Body of pancreas (tissue), 4 donors: ENCODE measurements at regions not wholly inside any gene's neighbourhood (a gene's known extent, or its start where the extent isn't known, plus 50 kb on each side); places are given as distances from the start of the nearest gene placed in this dataset.

Source experiments
- CTCF ChIP-seq, 7 experiments: fragments of 450-650 bp in 4 of 7; fragments of 200-600 bp in 3 of 7; sonication (generic) in 3 of 7; IDR thresholded peaks; one replicate each; pipeline ENCODE4 v1.5.1; 2016 to 2019; ENCODE audit warnings: antibody characterized with exemption in 7 of 7
- POLR2A ChIP-seq, 3 donors: fragments of 450-650 bp; IDR thresholded peaks; one replicate each; pipeline ENCODE4 v1.6.1; 2016; ENCODE audit warnings: antibody characterized with exemption in 3 of 3, mild to moderate bottlenecking in 2 of 3

DNA sequence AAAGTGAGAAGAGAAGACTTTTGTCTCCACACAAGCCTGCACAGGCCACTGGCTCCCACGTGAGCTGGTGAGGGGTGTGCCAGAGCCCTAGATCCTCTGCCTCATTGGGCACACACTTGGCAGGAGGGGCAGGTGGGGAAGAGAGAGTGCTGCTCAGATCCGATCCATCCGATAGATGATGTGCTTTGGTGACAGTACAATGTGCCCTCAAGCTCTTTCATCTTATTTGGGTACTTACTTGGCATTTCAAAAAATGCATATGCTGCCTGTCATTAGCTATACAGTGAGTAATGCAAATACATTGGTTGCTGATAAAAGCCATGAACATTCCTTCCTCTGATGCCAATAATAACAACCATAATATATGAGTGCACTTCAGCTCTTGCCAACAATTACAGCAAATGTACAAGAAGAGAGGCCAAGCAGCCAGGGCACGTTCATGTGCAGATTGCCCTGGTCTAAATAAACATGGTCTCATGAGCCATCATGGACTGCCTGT lies 255.3 kb downstream of the VAPA start:
- no peak for TF ChIP-seq CTCF (IDR thresholded peaks at IDR 0.05)
- no peak for TF ChIP-seq POLR2A (IDR thresholded peaks at IDR 0.05)
